Duodenal mucosa (tissue), 2 donors: ENCODE measurements at regions not wholly inside any gene's neighbourhood (a gene's known extent, or its start where the extent isn't known, plus 50 kb on each side); places are given as distances from the start of the nearest gene placed in this dataset.

Experiments
- H3K27ac ChIP-seq: one replicate; pipeline ENCODE4 v1.7.0; 2013; ENCODE audit warnings: low read depth, low read length
- H3K27me3 ChIP-seq, 2 donors: one replicate each; pipeline ENCODE4 v1.7.0; 2013; ENCODE audit warnings: low read length in 2 of 2, control low read depth in 1 of 2; ENCODE audit not compliant: insufficient read depth in 2 of 2, control insufficient read depth in 1 of 2
- H3K36me3 ChIP-seq, 2 donors: one replicate each; pipeline ENCODE4 v1.7.0; 2013; ENCODE audit warnings: low read length in 2 of 2, control low read depth in 1 of 2; ENCODE audit not compliant: insufficient read depth in 2 of 2, control insufficient read depth in 1 of 2
- H3K4me1 ChIP-seq, 2 donors: one replicate each; pipeline ENCODE4 v1.7.0; 2013; ENCODE audit warnings: low read length in 2 of 2, control low read depth in 1 of 2; ENCODE audit not compliant: insufficient read depth in 2 of 2, control insufficient read depth in 1 of 2
- H3K4me3 ChIP-seq, 2 donors: one replicate each; pipeline ENCODE4 v1.7.0; 2013; ENCODE audit warnings: low read length in 2 of 2, low read depth in 1 of 2
- H3K9ac ChIP-seq, 2 donors: one replicate each; pipeline ENCODE4 v1.7.0; 2013; ENCODE audit warnings: low read length in 2 of 2, low read depth in 1 of 2
- H3K9me3 ChIP-seq, 2 donors: one replicate each; pipeline ENCODE4 v1.7.0; 2013; ENCODE audit warnings: low read length in 2 of 2, control low read depth in 1 of 2; ENCODE audit not compliant: control insufficient read depth in 1 of 2

- no peaks in the 10 kb centered on the region for H3K4me1 ChIP-seq
- no peaks in the 10 kb centered on the region for H3K27me3 ChIP-seq
- no peaks in the 10 kb centered on the region for H3K9me3 ChIP-seq
- no peak overlapping the region for H3K4me3 ChIP-seq
- H3K27ac ChIP-seq: no peak overlapping the region
- no peaks in the 10 kb centered on the region for H3K36me3 ChIP-seq
- H3K9ac ChIP-seq: no peak overlapping the region
Observed at GRCh38 chr7:131143869-131144268, 183.8 kb upstream of the MKLN1 start.

- H3K4me3 ChIP-seq: no peak overlapping the region
- H3K27me3 ChIP-seq: no peaks in the 10 kb centered on the region
Observed at GRCh38 chr7:131145026-131145425, 182.7 kb upstream of the MKLN1 start.

DNA sequence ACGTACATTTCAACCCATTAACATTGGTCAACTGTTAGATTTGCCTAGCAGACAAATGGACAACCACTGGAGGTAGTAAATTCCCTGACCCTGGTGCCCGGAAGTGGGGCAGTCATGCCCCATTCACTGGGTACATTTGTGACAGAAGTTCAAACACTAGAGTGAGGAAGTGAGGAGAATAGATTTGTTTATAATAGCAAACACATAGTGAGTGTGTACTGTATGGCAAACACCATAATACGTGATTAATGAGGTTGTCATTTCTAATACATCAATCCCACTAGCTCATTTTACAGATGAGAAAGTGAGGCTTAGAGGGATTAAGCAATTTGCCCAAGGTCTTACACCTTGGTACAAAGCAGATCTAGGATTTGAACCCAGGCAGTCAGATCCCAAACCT, 181.9 kb upstream of the MKLN1 start:
- H3K9ac ChIP-seq: no peak overlapping the region
- no peak overlapping the region for H3K4me3 ChIP-seq
- no peaks in the 10 kb centered on the region for H3K4me1 ChIP-seq
- no peaks in the 10 kb centered on the region for H3K36me3 ChIP-seq
- no peak overlapping the region for H3K27ac ChIP-seq
- H3K27me3 ChIP-seq: no peaks in the 10 kb centered on the region
- no peaks in the 10 kb centered on the region for H3K9me3 ChIP-seq

More at GRCh38 chr7:131145026-131145425, 182.7 kb upstream of the MKLN1 start:
- no peaks in the 10 kb centered on the region for H3K9me3 ChIP-seq
- no peaks in the 10 kb centered on the region for H3K36me3 ChIP-seq
- H3K4me1 ChIP-seq: no peaks in the 10 kb centered on the region
- no peak overlapping the region for H3K9ac ChIP-seq
- no peak overlapping the region for H3K27ac ChIP-seq

DNA sequence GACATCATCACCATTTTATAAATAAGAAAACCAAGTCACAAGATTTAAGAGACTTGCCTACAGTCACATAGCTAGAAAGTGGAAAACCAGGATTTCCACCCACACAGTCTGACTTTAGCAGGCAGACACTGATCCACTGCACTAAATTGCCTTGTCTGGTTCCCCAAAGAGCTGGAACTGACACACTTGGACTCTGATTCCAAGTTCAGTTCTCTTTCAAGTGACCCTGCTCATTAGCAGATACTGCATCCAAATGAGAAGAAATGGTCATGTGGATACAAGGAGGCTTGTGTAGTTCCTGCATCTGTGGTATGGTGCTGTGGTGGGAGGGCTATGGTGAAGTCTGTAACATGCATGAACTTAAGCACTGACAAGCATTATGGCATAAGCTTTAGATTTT, 180.1 kb upstream of the MKLN1 start:
- Histone ChIP-seq H3K9me3 (no peaks in the 10 kb centered on the region), H3K27ac (no peak overlapping the region), H3K27me3 (no peaks in the 10 kb centered on the region), H3K4me3 (no peak overlapping the region), H3K36me3 (no peaks in the 10 kb centered on the region), H3K4me1 (no peaks in the 10 kb centered on the region), H3K9ac (no peak overlapping the region)

GRCh38 chr7:131148258-131148657, 179.4 kb upstream of the MKLN1 start:
- Histone ChIP-seq H3K4me3 (no peak overlapping the region), H3K27me3 (no peaks in the 10 kb centered on the region), H3K36me3 (no peaks in the 10 kb centered on the region), H3K9me3 (no peaks in the 10 kb centered on the region), H3K4me1 (no peaks in the 10 kb centered on the region), H3K9ac (no peak overlapping the region), H3K27ac (no peak overlapping the region)

DNA sequence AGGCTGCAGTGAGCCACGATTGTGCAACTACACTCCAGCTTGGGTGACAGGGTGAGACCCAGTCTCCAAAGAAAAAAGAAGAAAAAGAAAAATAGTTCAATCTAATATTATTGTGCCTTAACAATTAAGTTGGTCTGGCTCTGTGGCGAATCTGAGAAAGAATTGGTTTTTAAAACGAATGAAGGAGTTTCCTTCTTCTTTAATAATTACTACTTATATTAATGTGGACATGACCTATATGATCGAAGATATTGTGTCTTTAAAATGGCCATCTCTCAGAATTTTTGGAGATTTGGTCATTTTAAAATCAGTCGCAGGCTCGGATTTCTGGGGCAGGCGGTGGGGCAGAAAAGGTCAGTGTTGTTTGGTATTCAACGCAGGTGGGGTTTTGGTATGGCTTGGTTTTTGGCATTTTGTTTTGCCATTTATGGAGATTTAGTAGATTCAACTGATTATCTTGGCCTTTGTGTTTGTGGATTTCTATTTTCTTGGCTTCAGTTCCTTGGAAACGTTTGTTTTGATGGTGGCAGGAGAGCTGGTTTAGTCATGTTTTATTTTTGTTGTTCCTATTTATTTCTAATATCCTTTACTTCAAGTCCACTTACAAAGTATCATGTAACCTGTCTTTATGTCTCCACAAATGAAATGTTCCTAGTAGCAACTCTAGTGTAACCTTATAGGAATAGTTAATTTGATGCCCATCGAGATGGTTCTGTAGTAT, 178.8 kb upstream of the MKLN1 start:
- no peaks in the 10 kb centered on the region for H3K36me3 ChIP-seq
- no peaks in the 10 kb centered on the region for H3K4me1 ChIP-seq
- H3K27ac ChIP-seq: no peak overlapping the region
- no peak overlapping the region for H3K4me3 ChIP-seq
- no peaks in the 10 kb centered on the region for H3K27me3 ChIP-seq
- H3K9ac ChIP-seq: no peak overlapping the region
- no peaks in the 10 kb centered on the region for H3K9me3 ChIP-seq

GRCh38 chr7:131149429-131149773, 178.3 kb upstream of the MKLN1 start:
- Histone ChIP-seq H3K27me3 (no peaks in the 10 kb centered on the region), H3K4me1 (no peaks in the 10 kb centered on the region), H3K27ac (no peak overlapping the region), H3K36me3 (no peaks in the 10 kb centered on the region), H3K9me3 (no peaks in the 10 kb centered on the region), H3K9ac (no peak overlapping the region), H3K4me3 (no peak overlapping the region)

GRCh38 chr7:131149840-131150239, 177.8 kb upstream of the MKLN1 start:
- Histone ChIP-seq H3K9ac (no peak overlapping the region), H3K27me3 (no peaks in the 10 kb centered on the region), H3K27ac (no peak overlapping the region), H3K36me3 (no peaks in the 10 kb centered on the region), H3K9me3 (no peaks in the 10 kb centered on the region), H3K4me1 (no peaks in the 10 kb centered on the region), H3K4me3 (no peak overlapping the region)

DNA sequence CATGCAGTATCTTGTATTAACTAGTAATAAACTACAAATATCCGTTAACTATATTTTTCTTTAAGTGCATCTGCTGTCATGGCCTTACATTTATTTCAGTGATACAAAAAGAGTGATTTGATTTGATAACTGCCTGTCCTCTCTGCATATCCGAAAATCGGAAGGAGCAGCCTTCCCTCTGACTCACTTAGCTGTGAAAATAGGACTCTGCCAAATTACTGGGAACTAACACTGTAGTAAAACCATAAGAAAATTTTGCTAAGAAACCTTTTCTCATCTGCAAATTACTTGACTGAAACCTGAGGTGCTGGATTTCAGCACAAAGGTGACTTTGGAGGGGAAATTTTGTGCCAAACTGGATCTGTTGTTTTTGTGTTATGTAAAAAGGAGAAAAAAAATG, 176.6 kb upstream of the MKLN1 start:
- H3K27me3 ChIP-seq: no peaks in the 10 kb centered on the region
- H3K4me1 ChIP-seq: no peaks in the 10 kb centered on the region
- no peak overlapping the region for H3K4me3 ChIP-seq
- no peaks in the 10 kb centered on the region for H3K36me3 ChIP-seq
- no peaks in the 10 kb centered on the region for H3K9me3 ChIP-seq
- no peak overlapping the region for H3K27ac ChIP-seq
- no peak overlapping the region for H3K9ac ChIP-seq

GRCh38 chr7:131152766-131153165, 174.9 kb upstream of the MKLN1 start:
- Histone ChIP-seq H3K9ac (no peak overlapping the region), H3K36me3 (no peaks in the 10 kb centered on the region), H3K4me3 (no peak overlapping the region), H3K27me3 (no peaks in the 10 kb centered on the region), H3K4me1 (no peaks in the 10 kb centered on the region), H3K9me3 (no peaks in the 10 kb centered on the region), H3K27ac (no peak overlapping the region)

DNA sequence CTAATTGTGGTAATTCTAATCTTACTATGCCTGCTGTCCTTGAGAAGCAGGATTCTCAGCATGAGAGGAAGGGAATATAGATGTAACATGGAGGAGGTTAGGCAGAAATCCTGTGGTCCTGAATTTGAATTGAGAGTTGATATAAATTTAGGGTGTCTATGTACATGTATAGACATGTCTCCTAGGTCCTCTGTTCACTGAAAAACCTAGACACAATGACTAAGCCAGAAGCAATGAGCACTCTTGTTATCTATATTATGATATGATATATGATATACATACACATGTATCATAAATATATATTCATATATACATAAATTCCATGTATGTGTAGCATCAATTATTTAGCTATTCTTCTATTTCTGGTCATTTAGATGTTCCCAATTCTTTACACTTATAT, 173.3 kb upstream of the MKLN1 start:
- Histone ChIP-seq H3K4me3 (no peak overlapping the region), H3K4me1 (no peaks in the 10 kb centered on the region), H3K9ac (no peak overlapping the region), H3K36me3 (no peaks in the 10 kb centered on the region), H3K27me3 (no peaks in the 10 kb centered on the region), H3K9me3 (no peaks in the 10 kb centered on the region), H3K27ac (no peak overlapping the region)
